Fibroblast of lung (primary cell): ENCODE measurements at regions not wholly inside any gene's neighbourhood (a gene's known extent, or its start where the extent isn't known, plus 50 kb on each side); places are given as distances from the start of the nearest gene placed in this dataset.

Source experiments
- CTCF ChIP-seq, 2 donors: IDR thresholded peaks in 1 of 2; conservative IDR thresholded peaks in 1 of 2; 1 replicate in 1 of 2; 2 replicates in 1 of 2; pipeline ENCODE4 v1.5.1; 2011 to 2012; ENCODE audit warnings: low read length in 2 of 2, control low read depth in 1 of 2, inconsistent platforms in 1 of 2, low read depth in 1 of 2, mild to moderate bottlenecking in 1 of 2
- EZH2 ChIP-seq: IDR thresholded peaks from 2 replicates; pipeline ENCODE4 v1.5.1; 2012; ENCODE audit warnings: low read length, control low read depth, mild to moderate bottlenecking; ENCODE audit errors: missing control alignments

GRCh38 chr6:143589162-143589561 lies 77.6 kb upstream of the FUCA2 start:
- no peak for TF ChIP-seq CTCF (conservative IDR thresholded peaks at IDR 0.05 in 1 of 2, IDR thresholded peaks at IDR 0.05 in 1 of 2; ENCODE audit: low read depth in 1 of 2, low read length in 2 of 2)
- no peak for TF ChIP-seq EZH2
